Ovary (tissue), 7 donors: ENCODE measurements at regions not wholly inside any gene's neighbourhood (a gene's known extent, or its start where the extent isn't known, plus 50 kb on each side); places are given as distances from the start of the nearest gene placed in this dataset.

Experiments used
- DNase-seq, 5 donors: peaks; one replicate each; pipeline ENCODE4 v3.0.0-alpha.2; 2019 to 2020
- H3K27ac ChIP-seq, 2 donors: fragments of 200-600 bp; one replicate each; pipeline versions ENCODE4 v1.5.1 to v1.8.0; 2019 to 2022
- H3K27me3 ChIP-seq: fragments of 200-600 bp; one replicate; pipeline ENCODE4 v1.8.0; 2022
- H3K36me3 ChIP-seq: fragments of 200-600 bp; sonication (generic); one replicate; pipeline ENCODE4 v1.5.1; 2019
- H3K4me1 ChIP-seq: one replicate; pipeline ENCODE4 v1.8.1; 2013; ENCODE audit warnings: mild to moderate bottlenecking, moderate library complexity; ENCODE audit not compliant: insufficient read depth
- H3K4me3 ChIP-seq: fragments of 200-600 bp; sonication (generic); one replicate; pipeline ENCODE4 v1.5.1; 2017
- H3K9me3 ChIP-seq, 2 donors: fragments of 200-600 bp in 1 of 2; sonication (generic) in 1 of 2; one replicate each; pipeline versions ENCODE4 v1.5.1 to v1.8.1; 2013 to 2019; ENCODE audit warnings: mild to moderate bottlenecking in 1 of 2, moderate library complexity in 1 of 2
- EP300 ChIP-seq: sonication (generic); formaldehyde crosslinking; IDR thresholded peaks from one replicate; pipeline ENCODE4 v1.6.1; 2017; ENCODE audit warnings: antibody characterized with exemption
- POLR2A ChIP-seq: fragments of 450-650 bp; IDR thresholded peaks from one replicate; pipeline ENCODE4 v1.6.1; 2017; ENCODE audit warnings: antibody characterized with exemption, mild to moderate bottlenecking, moderate library complexity
- WGBS, 3 donors: extraction: QIAGEN DNeasy Blood & Tissue Kit in 1 of 3; methylation state at CpG; one replicate each; pipeline versions ENCODE4 v1.1.5 to v1.1.7; 2013 to 2017; 5-methylcytosine and 5-hydroxymethylcytosine counted together
- intact Hi-C, 4 donors: fragments of 100-400 bp; cut with DNase I; formaldehyde crosslinking; loops; one replicate each; pipeline versions ENCODE4 v1.11.0 to v1.15.1; 2022 to 2023
- TF ChIP-seq, protein P1 (sequence below), 3 donors: fragments of 450-650 bp in 2 of 3; fragments of 200-600 bp in 1 of 3; IDR thresholded peaks; one replicate each; pipeline versions ENCODE4 v1.5.1 to v1.8.0; 2016 to 2022; ENCODE audit warnings: antibody characterized with exemption in 3 of 3, mild to moderate bottlenecking in 1 of 3
- donor health status: DM: no; HTN: no; CAD: no; lungs with moderate emphysema.
- donor health status: DM: no; HTN: no; CAD: no.
- donor health status: Bipolar disorder and iron deficiency.
- donor health status: DM: no; HTN: no; CAD: no.
- donor health status: DM: yes; HTN: yes; CAD: no.

DNA sequence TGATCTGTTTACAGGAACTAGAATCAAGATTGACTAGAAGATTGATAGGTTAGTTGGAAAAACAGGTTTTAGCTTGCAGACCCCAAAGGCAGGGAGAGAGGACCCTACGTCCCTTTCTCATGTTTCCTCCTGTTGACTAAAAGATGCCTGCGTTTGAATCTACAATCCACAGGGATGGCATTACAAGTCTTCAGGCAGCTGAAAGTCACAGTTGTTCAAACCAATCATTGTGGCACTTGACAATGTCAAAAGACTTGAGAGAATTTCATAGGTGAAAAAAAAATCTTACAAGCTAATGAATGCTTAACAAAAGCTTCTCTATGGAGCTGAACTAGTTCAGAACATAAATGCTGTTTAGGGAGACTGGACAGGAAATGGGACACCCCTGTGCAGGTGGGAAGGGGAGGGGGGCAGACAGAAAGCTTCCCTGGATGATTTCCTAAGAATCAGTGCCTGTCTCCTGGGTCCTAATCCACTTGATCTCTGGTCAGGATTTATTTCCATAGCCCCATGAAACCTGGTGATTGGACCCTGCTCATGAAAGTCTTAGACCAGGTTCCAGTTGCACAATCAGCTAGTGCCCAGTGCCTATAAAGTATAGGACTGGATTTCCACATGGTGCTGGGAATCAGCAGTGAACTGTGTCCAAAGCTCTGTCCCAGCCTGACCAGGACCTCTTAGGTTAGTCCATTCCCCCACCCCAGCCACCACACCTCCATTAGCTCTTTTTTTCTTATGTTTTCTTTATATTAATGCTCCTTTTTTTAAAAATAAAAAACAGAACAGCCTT is 91.6 kb upstream of the BCAR3 start:
- H3K27me3 ChIP-seq: no peaks in the 10 kb centered on the region
- no peak for TF ChIP-seq POLR2A
- DNase-seq: no peak
- H3K9me3 ChIP-seq: no peaks in the 10 kb centered on the region
- H3K4me1 ChIP-seq: peaks cover 8% of the 10 kb centered on the region
- no peak overlapping the region for H3K4me3 ChIP-seq
- H3K27ac ChIP-seq: no peak overlapping the region
- intact Hi-C loops: no loop called here
- H3K36me3 ChIP-seq: no peaks in the 10 kb centered on the region
- 80 to 94% (median 92%) methylated on average over 2 of the region's 2 CpGs for WGBS, 3 donors

DNA sequence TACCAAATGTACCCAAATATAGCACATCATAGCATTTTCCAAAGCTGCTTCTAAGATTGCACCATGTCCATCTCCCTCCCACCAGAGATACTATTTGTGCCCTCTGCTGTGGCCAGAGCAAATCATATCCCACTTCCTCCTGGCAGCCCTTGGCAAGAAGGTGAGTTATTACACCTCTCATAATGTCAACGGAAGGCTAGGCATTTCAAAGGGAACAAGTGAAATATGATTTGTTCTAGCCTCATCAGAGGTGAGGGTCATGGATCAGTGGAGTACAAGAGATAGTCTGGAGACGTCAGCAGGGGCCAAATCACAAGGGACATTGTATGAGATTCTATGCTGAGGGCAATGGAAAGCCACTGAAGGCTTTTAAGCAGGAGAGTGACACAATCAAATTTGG is 90.2 kb upstream of the BCAR3 start:
- H3K4me1 ChIP-seq: peaks cover 12% of the 10 kb centered on the region
- H3K27ac ChIP-seq: no peak overlapping the region
- TF ChIP-seq POLR2A (no peak), EP300 (no peak)
- TF ChIP-seq, protein P1, sequence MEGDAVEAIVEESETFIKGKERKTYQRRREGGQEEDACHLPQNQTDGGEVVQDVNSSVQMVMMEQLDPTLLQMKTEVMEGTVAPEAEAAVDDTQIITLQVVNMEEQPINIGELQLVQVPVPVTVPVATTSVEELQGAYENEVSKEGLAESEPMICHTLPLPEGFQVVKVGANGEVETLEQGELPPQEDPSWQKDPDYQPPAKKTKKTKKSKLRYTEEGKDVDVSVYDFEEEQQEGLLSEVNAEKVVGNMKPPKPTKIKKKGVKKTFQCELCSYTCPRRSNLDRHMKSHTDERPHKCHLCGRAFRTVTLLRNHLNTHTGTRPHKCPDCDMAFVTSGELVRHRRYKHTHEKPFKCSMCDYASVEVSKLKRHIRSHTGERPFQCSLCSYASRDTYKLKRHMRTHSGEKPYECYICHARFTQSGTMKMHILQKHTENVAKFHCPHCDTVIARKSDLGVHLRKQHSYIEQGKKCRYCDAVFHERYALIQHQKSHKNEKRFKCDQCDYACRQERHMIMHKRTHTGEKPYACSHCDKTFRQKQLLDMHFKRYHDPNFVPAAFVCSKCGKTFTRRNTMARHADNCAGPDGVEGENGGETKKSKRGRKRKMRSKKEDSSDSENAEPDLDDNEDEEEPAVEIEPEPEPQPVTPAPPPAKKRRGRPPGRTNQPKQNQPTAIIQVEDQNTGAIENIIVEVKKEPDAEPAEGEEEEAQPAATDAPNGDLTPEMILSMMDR (IDR thresholded peaks at IDR 0.05): no peak
- intact Hi-C loops: no loop called here
- H3K36me3 ChIP-seq: no peaks in the 10 kb centered on the region
- no peaks in the 10 kb centered on the region for H3K9me3 ChIP-seq
- H3K4me3 ChIP-seq: no peak overlapping the region
- H3K27me3 ChIP-seq: no peaks in the 10 kb centered on the region
- WGBS, 3 donors: 68 to 87% (median 86%) methylated on average over 2 of the region's 2 CpGs
- no peak for DNase-seq

DNA sequence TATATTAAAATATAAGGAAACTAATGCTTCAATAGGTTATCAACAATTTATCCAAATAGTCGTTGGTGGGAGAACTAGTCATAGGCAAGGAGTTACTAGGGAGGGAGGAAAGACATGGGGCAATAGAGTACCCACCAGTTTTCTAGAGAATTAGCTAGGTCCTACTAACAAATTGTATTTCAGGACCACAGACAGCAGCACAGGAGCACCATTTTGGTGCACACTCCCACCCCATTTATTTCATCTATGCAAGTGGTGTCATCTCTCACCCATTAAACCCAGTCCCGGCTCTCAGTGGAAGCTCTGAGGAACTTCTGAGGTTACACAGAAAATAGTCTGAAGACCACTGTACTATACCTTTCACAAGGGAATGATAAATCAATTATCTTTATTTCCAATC is 89.0 kb upstream of the BCAR3 start:
- 79 to 84% (median 84%) methylated on average over 2 of the region's 2 CpGs for WGBS, 3 donors
- no peak for DNase-seq
- Histone ChIP-seq H3K27ac (no peak overlapping the region), H3K9me3 (no peaks in the 10 kb centered on the region), H3K4me3 (no peak overlapping the region), H3K4me1 (peaks cover 12% of the 10 kb centered on the region), H3K27me3 (no peaks in the 10 kb centered on the region), H3K36me3 (no peaks in the 10 kb centered on the region)
- no peak for TF ChIP-seq EP300
- TF ChIP-seq, protein P1 (IDR thresholded peaks at IDR 0.05): no peak
- TF ChIP-seq POLR2A: no peak
- intact Hi-C loops: no loop called here

DNA sequence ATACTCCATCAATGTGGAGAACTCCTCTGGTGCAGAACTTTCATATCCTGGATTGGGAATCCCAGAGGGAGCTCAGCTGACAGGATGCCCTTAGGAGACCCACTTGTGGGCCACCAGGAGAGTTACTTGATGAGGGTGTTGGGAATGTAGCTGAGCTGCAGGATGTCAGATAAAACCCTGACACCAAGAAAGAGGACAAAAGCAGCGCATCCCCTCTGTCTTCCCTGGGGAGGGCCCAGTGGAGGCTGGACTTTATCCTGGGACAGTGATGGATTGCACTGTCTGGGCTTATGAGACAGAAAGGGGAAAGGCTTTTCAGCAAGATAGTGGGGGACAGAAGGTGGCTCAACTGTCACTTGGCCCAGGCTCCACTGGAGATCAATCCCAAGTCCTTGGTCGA is 88.1 kb upstream of the BCAR3 start:
- no peak overlapping the region for H3K4me3 ChIP-seq
- H3K36me3 ChIP-seq: no peaks in the 10 kb centered on the region
- no peaks in the 10 kb centered on the region for H3K9me3 ChIP-seq
- H3K27me3 ChIP-seq: no peaks in the 10 kb centered on the region
- H3K27ac ChIP-seq: no peak overlapping the region
- 79 to 92% (median 89%) methylated on average over 2 of the region's 2 CpGs for WGBS, 3 donors
- TF ChIP-seq EP300: no peak
- no peak for TF ChIP-seq POLR2A
- TF ChIP-seq, protein P1 (IDR thresholded peaks at IDR 0.05): no peak
- intact Hi-C loops: no loop called here
- no peak for DNase-seq
- peaks cover 12% of the 10 kb centered on the region for H3K4me1 ChIP-seq

DNA sequence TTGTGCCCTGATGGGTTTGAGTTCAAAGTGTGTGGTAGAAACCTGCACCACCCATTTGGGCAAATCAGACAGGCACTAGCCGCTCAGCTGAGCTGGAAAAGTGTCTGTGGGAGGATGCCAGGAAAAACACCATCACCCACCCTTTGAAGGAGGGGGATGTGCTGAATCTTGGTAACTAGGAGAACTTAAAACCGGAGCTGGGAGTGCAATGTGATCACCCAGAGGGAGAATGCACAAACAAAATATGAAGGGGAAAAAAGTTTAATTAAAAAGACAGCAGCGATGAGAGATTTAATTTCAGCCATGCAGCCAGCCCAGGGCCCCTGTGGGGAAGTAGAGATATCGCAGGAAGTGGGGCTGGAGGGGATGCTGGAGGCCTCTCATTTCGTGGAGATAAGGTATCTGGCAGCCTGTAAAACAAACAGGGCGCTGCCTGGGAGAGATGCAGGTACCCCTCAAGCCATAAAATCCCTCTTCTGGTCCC is 86.8 kb upstream of the BCAR3 start:
- TF ChIP-seq, protein P1 (IDR thresholded peaks at IDR 0.05): no peak
- TF ChIP-seq EP300 (no peak), POLR2A (no peak)
- no peaks in the 10 kb centered on the region for H3K27me3 ChIP-seq
- intact Hi-C loops: no loop called here
- no peaks in the 10 kb centered on the region for H3K9me3 ChIP-seq
- no peak overlapping the region for H3K4me3 ChIP-seq
- peak in 2 of 5 donors; percentile 27 to 41 for DNase-seq
- WGBS, 3 donors: 15 to 24% (median 21%) methylated on average over 6 of the region's 6 CpGs
- no peaks in the 10 kb centered on the region for H3K36me3 ChIP-seq
- H3K4me1 ChIP-seq: peaks cover 12% of the 10 kb centered on the region
- peak overlapping the region in 1 of 2 donors; percentile 63 for H3K27ac ChIP-seq
